Kidney capillary endothelial cell (primary cell): ENCODE measurements at regions not wholly inside any gene's neighbourhood (a gene's known extent, or its start where the extent isn't known, plus 50 kb on each side); places are given as distances from the start of the nearest gene placed in this dataset.

Experiments
- DNase-seq: peaks from one replicate; pipeline ENCODE4 v3.0.0-alpha.2; 2018; ENCODE audit warnings: low spot score

GRCh38 chr4:3818371-3818770 lies 52.2 kb downstream of the ADRA2C start:
- no peak for DNase-seq

- no peak for DNase-seq
Observed at GRCh38 chr4:3819210-3819919, 53.2 kb downstream of the ADRA2C start.

- DNase-seq, result no peak
Observed at GRCh38 chr4:3820016-3820805, 54.0 kb downstream of the ADRA2C start.

GRCh38 chr4:3820806-3821579 lies 54.8 kb downstream of the ADRA2C start:
- no peak for DNase-seq

- no peak for DNase-seq
Observed at GRCh38 chr4:3821580-3822229, 55.5 kb downstream of the ADRA2C start.

- DNase-seq, result no peak
Observed at GRCh38 chr4:3822230-3822947, 56.2 kb downstream of the ADRA2C start.

GRCh38 chr4:3823496-3824341 lies 57.5 kb downstream of the ADRA2C start:
- no peak for DNase-seq

GRCh38 chr4:3824521-3825270 lies 58.5 kb downstream of the ADRA2C start:
- no peak for DNase-seq

- DNase-seq, result no peak
Observed at GRCh38 chr4:3825530-3825929, 59.3 kb downstream of the ADRA2C start.

GRCh38 chr4:3826247-3827172 lies 60.3 kb downstream of the ADRA2C start:
- DNase-seq, result no peak

GRCh38 chr4:3827616-3828492 lies 61.7 kb downstream of the ADRA2C start:
- no peak for DNase-seq

- DNase-seq, result no peak
Observed at GRCh38 chr4:3828546-3828945, 62.4 kb downstream of the ADRA2C start.

- no peak for DNase-seq
Observed at GRCh38 chr4:3829211-3829955, 63.2 kb downstream of the ADRA2C start.

- DNase-seq, result no peak
Observed at GRCh38 chr4:3829956-3830773, 64.0 kb downstream of the ADRA2C start.

- DNase-seq, result no peak
Observed at GRCh38 chr4:3830774-3831528, 64.8 kb downstream of the ADRA2C start.
